Right atrium auricular region (tissue), 2 donors: ENCODE measurements at regions not wholly inside any gene's neighbourhood (a gene's known extent, or its start where the extent isn't known, plus 50 kb on each side); places are given as distances from the start of the nearest gene placed in this dataset.

Experiments used
- DNase-seq: peaks from one replicate; pipeline ENCODE4 v3.0.0-alpha.2; 2019; ENCODE audit warnings: low spot score
- H3K27ac ChIP-seq, 2 donors: fragments of 200-600 bp; sonication (generic); 1 replicate in 1 of 2; 2 replicates in 1 of 2; pipeline ENCODE4 v1.5.1; 2016 to 2019
- H3K27me3 ChIP-seq, 2 donors: fragments of 200-600 bp; sonication (generic); one replicate each; pipeline versions ENCODE4 v1.5.1 to v1.6.0; 2017 to 2019
- H3K36me3 ChIP-seq: fragments of 200-600 bp; sonication (generic); one replicate; pipeline ENCODE4 v1.5.1; 2016
- H3K4me1 ChIP-seq, 2 donors: fragments of 200-600 bp; sonication (generic); one replicate each; pipeline versions ENCODE4 v1.5.1 to v1.6.0; 2017 to 2019
- H3K4me3 ChIP-seq, 2 donors: fragments of 200-600 bp; sonication (generic); 1 replicate in 1 of 2; 2 replicates in 1 of 2; pipeline ENCODE4 v1.5.1; 2017 to 2019; ENCODE audit warnings: mild to moderate bottlenecking in 1 of 2, moderate library complexity in 1 of 2
- H3K9me3 ChIP-seq, 2 donors: fragments of 200-600 bp; sonication (generic); one replicate each; pipeline ENCODE4 v1.5.1; 2019
- CTCF ChIP-seq, 2 donors: fragments of 200-600 bp; sonication (generic); IDR thresholded peaks; one replicate each; pipeline ENCODE4 v1.5.1; 2019; ENCODE audit warnings: antibody characterized with exemption in 2 of 2

GRCh38 chr11:130796828-130797227, 119.5 kb downstream of the SNX19 start:
- Histone ChIP-seq H3K36me3 (no peaks in the 10 kb centered on the region), H3K4me3 (no peak overlapping the region), H3K9me3 (no peaks in the 10 kb centered on the region), H3K27ac (no peak overlapping the region), H3K27me3 (no peaks in the 10 kb centered on the region), H3K4me1 (no peaks in the 10 kb centered on the region)
- DNase-seq = no peak
- no peak for TF ChIP-seq CTCF (IDR thresholded peaks at IDR 0.05)

- TF ChIP-seq CTCF (IDR thresholded peaks at IDR 0.05) = no peak
- no peaks in the 10 kb centered on the region for H3K27me3 ChIP-seq
- no peak for DNase-seq
Measured at GRCh38 chr11:130798280-130798679, 118.0 kb downstream of the SNX19 start.

GRCh38 chr11:130798801-130799200, 117.5 kb downstream of the SNX19 start:
- no peaks in the 10 kb centered on the region for H3K4me1 ChIP-seq
- no peak for DNase-seq
- no peak for TF ChIP-seq CTCF (IDR thresholded peaks at IDR 0.05)
- no peak overlapping the region for H3K4me3 ChIP-seq
- no peaks in the 10 kb centered on the region for H3K9me3 ChIP-seq
- H3K27me3 ChIP-seq = no peaks in the 10 kb centered on the region
- H3K36me3 ChIP-seq = no peaks in the 10 kb centered on the region
- H3K27ac ChIP-seq = no peak overlapping the region

More at GRCh38 chr11:130798280-130798679, 118.0 kb downstream of the SNX19 start:
- Histone ChIP-seq H3K27ac (no peak overlapping the region), H3K36me3 (no peaks in the 10 kb centered on the region), H3K4me3 (no peak overlapping the region), H3K9me3 (no peaks in the 10 kb centered on the region), H3K4me1 (no peaks in the 10 kb centered on the region)

- no peak for DNase-seq
- no peak for TF ChIP-seq CTCF (IDR thresholded peaks at IDR 0.05)
- Histone ChIP-seq H3K4me1 (no peaks in the 10 kb centered on the region), H3K9me3 (no peaks in the 10 kb centered on the region), H3K27ac (no peak overlapping the region), H3K4me3 (no peak overlapping the region), H3K27me3 (no peaks in the 10 kb centered on the region), H3K36me3 (no peaks in the 10 kb centered on the region)
Measured at GRCh38 chr11:130801333-130802122, 114.8 kb downstream of the SNX19 start.

GRCh38 chr11:130802567-130802966, 113.7 kb downstream of the SNX19 start:
- Histone ChIP-seq H3K4me1 (no peaks in the 10 kb centered on the region), H3K36me3 (no peaks in the 10 kb centered on the region), H3K27ac (no peak overlapping the region), H3K27me3 (no peaks in the 10 kb centered on the region), H3K4me3 (no peak overlapping the region), H3K9me3 (no peaks in the 10 kb centered on the region)
- TF ChIP-seq CTCF (IDR thresholded peaks at IDR 0.05) = no peak
- DNase-seq = no peak
